Omental fat pad (tissue), 3 donors: ENCODE measurements at regions not wholly inside any gene's neighbourhood (a gene's known extent, or its start where the extent isn't known, plus 50 kb on each side); places are given as distances from the start of the nearest gene placed in this dataset.

ENCODE experiments used
- ATAC-seq: fragments of 150-250 bp; one replicate; pipeline ENCODE4 v1.9.1; 2016; ENCODE audit warnings: mild to moderate bottlenecking, moderate library complexity; ENCODE audit not compliant: low FRiP score
- DNase-seq: peaks from one replicate; pipeline ENCODE4 v3.0.0-alpha.2; 2019; ENCODE audit warnings: low spot score
- CTCF ChIP-seq, 3 donors: fragments of 450-650 bp; IDR thresholded peaks; one replicate each; pipeline ENCODE4 v1.5.1; 2016 to 2017; ENCODE audit warnings: antibody characterized with exemption in 3 of 3, mild to moderate bottlenecking in 3 of 3, moderate library complexity in 2 of 3

- ATAC-seq (no peak), DNase-seq (no peak)
- TF ChIP-seq CTCF (IDR thresholded peaks at IDR 0.05): no peak
These were observed 641.0 kb upstream of the ARGLU1 start for GRCh38 chr13:107208889-107209288.

GRCh38 chr13:107205318-107206104 is 637.6 kb upstream of the ARGLU1 start:
- peak in 2 of 3 donors; percentile 39 to 90 for TF ChIP-seq CTCF (IDR thresholded peaks at IDR 0.05)
- peak; percentile 60 for ATAC-seq
- DNase-seq: peak; percentile 58

GRCh38 chr13:107203146-107203847 is 635.4 kb upstream of the ARGLU1 start:
- no peak for TF ChIP-seq CTCF (IDR thresholded peaks at IDR 0.05)
- peak; percentile 37 for ATAC-seq
- no peak for DNase-seq

- DNase-seq: no peak
These were observed 634.6 kb upstream of the ARGLU1 start for GRCh38 chr13:107202371-107203023.

GRCh38 chr13:107200491-107200890 is 632.6 kb upstream of the ARGLU1 start:
- DNase-seq (no peak), ATAC-seq (no peak)

More at GRCh38 chr13:107202371-107203023, 634.6 kb upstream of the ARGLU1 start:
- peak; percentile 31 for ATAC-seq
- no peak for TF ChIP-seq CTCF (IDR thresholded peaks at IDR 0.05)

GRCh38 chr13:107192289-107192688 is 624.4 kb upstream of the ARGLU1 start:
- no peak for ATAC-seq
- DNase-seq: no peak
- no peak for TF ChIP-seq CTCF (IDR thresholded peaks at IDR 0.05)

More at GRCh38 chr13:107200491-107200890, 632.6 kb upstream of the ARGLU1 start:
- no peak for TF ChIP-seq CTCF (IDR thresholded peaks at IDR 0.05)
